Glomerular endothelial cell (primary cell): ENCODE measurements at regions not wholly inside any gene's neighbourhood (a gene's known extent, or its start where the extent isn't known, plus 50 kb on each side); places are given as distances from the start of the nearest gene placed in this dataset.

ENCODE experiments used
- DNase-seq: peaks from one replicate; pipeline ENCODE4 v3.0.0-alpha.2; 2011; ENCODE audit warnings: low read depth, low spot score; ENCODE audit errors: extremely low read depth

DNA sequence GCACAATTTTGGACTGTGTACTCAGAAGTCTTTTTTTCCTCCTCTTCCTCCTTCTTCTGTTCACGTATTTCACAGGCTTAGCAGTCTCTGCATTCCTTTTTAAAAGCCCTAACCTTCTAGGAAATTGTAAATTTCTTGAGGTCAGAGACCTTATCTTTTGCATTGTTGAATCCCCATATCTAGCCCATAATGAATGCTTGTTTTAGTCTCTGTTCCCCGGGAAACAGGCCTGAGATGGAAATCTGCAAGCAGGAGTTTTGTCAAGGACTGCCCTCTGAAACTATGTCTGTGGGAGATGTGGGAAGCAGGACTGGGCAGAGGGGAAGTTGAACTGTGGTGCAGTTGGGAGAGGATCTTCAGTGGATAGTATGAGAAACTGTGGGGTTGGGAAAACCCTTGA, 272.2 kb upstream of the DAB1 start:
- DNase-seq, result no peak

- no peak for DNase-seq
Observed at GRCh38 chr1:57686306-57686705, 262.4 kb upstream of the DAB1 start.

DNA sequence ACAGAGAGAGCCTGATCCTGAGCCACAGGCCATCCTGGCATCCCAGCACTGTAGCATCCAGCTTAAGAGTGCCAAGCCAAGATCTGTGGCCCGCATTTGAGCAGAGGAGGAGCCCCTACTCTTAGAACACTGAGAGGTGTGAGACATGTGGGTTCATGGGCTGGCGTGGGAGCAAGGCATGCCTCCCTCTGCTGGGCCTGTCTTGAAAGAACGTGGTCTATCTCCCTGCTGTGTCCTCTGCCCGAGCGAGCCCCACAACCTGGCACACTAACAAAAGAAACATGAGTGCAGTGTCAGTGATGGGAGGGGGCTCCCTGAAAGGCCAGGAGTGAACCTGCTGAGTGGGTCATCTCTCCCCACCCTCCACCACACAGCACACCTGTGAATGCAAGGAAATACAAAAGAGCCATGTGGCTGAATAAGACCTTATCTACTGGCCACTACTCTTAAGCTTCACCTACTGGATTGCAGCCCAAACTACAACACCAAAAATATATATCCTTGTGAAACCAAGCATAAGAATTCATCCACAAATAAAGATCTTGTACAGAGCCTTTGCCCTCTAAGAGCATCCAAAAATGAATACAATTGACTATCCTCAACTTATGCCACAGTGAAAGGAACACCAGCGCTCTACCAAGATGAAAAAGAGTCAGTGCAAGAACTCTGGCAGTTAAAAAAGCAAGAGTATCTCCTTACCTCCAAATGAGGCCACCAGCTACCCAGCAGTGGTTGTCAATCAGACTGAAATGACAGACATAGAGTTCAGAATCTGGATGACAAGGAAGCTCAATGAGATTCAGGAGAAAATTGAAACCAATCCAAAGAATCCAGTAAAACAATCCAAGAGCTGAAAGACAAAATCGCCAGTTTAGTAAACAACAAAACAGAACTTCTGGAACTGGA, 259.4 kb upstream of the DAB1 start:
- no peak for DNase-seq

GRCh38 chr1:57678138-57678537, 254.3 kb upstream of the DAB1 start:
- no peak for DNase-seq

- no peak for DNase-seq
Observed at GRCh38 chr1:57675776-57676175, 251.9 kb upstream of the DAB1 start.

GRCh38 chr1:57674801-57675200, 250.9 kb upstream of the DAB1 start:
- DNase-seq, result no peak

DNA sequence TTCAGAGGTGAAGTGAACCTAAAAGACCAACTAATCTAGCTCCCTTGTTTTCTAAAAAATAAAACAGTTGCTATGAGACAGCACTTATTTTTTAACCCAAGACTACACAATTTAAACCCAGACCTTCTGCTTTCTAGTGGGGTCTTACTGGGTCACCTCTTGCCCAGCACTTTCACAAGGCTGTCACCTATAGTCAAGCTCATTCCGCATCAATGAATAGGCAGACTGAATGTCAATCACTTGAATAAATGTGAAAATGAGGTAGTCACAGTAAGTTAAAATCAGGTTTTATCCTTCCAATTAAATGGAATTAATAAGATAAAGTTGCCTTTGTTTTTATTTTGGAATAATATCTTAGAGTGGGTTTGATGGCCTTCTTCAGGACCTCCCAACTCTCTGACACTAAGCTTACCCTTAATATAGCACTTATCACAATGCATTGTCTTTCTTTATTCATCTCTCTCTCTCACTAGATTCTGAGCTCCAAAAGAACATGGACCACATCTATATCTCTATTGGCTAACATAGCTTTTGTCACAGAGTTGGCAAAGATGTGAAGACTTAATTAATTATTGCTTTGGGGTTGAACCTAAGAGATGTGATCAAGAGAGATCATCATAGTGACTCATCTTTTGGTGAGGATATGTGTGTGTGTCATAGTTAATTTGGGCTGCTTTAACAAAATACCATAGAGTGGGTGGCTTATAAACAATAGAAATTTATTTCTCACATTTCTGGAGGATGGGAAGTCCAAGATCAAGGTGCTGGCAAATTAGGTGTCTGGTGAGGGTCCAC, 248.7 kb upstream of the DAB1 start:
- no peak for DNase-seq

DNA sequence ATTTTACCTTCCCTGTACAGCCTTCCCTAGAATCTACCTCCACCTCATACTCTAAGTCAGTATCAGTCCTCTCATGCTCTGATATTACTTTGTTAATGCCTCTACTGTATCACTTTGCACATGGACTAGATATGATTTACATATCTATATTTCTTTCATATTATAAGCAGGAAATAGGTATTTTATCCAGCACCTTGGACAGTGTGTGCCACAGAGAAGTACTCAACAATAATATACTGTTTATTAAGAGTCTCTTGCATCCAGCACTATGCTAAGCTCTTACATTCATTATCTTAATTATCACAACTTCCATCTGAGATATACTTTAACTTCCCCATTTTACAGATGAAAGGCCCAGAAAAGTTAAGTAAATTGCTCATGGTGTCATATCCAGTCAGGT, 247.9 kb upstream of the DAB1 start:
- DNase-seq, result no peak

DNA sequence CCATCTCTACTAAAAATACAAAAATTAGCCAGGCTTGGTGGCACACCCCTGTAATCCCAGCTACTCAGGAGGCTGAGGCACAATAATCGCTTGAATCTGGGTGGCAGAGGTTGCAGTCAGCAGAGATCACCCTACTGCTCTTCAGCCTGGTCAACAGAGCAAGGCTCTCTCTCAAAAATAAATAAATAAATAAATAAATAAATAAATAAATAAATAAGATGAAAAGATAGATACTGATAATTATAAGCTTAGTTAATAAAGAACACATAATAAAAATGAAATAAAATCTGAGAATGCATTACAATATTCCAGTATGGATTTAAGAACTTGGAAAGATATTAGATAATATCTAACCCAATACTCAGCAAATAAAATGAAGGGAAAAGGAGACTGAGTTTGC, 235.9 kb upstream of the DAB1 start:
- no peak for DNase-seq

- DNase-seq, result no peak
Observed at GRCh38 chr1:57655161-57655560, 231.3 kb upstream of the DAB1 start.

GRCh38 chr1:57644667-57645066, 220.8 kb upstream of the DAB1 start:
- no peak for DNase-seq

- DNase-seq, result no peak
Observed at GRCh38 chr1:57638239-57638638, 214.4 kb upstream of the DAB1 start.

GRCh38 chr1:57637155-57637554, 213.3 kb upstream of the DAB1 start:
- no peak for DNase-seq

DNA sequence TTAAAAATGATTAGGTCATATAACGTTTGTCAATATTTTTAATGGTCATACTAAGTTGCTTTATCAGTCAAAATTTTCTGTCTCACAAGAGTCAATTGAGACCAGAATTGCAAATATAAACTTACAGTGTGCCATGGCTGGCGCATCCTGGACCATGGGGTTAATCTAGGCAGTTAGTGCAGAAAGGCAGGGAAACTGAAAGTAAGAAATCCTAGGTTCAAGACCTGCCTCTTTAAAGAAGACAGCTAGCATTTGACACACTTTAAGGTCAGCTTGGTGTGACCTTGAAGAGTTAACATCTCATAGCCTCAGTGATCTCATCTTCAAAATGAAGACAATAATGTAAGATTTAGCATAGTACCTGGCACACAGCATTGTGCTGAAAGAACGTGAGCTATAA, 210.0 kb upstream of the DAB1 start:
- DNase-seq, result no peak

DNA sequence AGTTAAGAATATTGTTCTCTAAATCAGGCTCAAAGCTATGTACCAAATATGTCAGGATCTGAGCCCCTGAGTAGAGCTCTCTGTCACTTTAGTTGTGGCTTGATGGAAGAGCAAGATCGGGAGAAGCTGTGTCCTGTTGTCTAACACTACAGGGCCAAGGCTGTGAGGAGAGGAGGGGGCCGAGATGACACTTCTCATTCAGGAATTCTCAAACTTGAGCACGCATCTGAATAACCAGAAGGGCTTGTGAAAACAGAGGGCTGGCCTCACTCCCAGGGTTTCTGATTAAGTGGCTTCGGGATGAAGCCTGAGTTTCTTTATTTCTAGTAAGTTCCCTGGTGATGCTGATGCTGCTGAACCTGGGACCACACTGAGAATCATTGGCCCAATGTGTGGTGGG, 209.2 kb upstream of the DAB1 start:
- no peak for DNase-seq

DNA sequence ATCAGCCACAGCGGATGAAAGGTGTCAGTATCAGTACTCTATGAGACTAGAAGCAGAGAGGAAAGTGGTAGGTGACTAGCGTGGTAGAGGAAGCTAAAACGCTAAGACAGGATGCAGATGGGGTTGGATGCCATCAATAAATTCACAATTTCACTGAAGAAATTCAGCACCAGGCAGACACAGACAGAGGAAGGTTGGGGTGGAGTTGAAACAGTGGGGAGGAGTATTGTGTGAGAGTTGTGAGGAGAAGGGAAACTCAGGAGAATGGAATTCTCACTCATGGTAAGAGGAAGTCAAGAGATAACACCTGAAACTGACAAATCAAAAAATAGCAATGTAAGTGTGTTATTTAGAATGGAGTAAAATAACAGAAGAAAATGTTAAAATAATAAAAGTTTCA, 208.5 kb upstream of the DAB1 start:
- DNase-seq, result no peak

GRCh38 chr1:57627612-57628011, 203.8 kb upstream of the DAB1 start:
- no peak for DNase-seq

DNA sequence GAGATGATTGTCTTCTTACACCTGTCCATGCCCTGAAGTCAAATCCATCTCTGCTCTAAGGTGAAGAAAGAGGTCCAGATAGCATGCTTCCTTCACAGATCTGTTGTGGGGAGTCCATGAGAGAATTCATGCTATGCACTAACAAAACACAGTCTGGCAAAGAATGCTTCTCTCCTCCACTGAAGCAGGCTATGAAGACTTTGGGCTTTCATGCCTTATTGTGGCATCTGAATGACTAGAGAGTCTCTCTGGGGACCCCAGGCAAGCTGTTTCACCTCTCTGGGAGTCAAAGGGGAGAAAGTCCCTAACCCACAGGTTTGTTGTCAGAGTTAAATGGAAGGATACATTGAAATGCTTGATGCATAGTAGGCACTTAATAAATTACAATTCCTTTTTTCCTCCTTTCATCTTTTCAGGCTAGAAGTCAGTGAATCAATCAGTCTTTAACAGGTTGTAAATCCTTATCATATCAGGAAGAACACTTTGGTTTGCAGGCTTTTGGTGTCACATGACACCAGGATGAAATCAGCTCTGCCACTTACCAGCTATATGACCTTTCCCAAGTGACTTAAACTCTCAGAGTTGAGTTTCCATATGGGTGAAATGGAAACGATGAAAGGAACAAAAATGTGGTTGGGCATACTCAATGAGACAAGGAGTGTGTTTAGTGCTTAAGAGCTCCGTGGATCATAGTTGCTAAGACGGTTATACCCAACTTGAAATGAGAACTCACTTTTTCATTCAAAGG, 200.1 kb upstream of the DAB1 start:
- no peak for DNase-seq

- no peak for DNase-seq
Observed at GRCh38 chr1:57623039-57623790, 199.4 kb upstream of the DAB1 start.

GRCh38 chr1:57621776-57622175, 197.9 kb upstream of the DAB1 start:
- no peak for DNase-seq

DNA sequence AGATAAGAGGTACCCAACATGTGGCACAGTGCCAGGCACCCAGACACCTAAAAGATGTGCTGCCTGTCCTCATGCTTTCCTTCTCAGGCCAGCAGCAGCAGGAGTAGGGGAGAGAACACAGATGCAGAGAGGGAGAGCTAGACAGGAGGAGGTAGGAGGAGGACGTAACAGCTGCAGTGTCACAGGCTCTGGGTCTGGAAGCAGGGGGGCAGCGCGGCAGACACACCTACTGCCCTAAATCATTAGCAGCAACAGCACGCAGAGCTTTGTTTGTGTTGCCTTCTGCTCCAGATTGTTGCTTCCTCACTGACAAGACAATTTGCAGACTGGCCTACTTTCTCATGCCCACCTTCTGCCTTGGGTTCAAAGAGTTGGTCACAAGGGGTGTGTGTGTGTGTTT, 196.7 kb upstream of the DAB1 start:
- no peak for DNase-seq
